ENCODE measurements at regions not wholly inside any gene's neighbourhood (a gene's known extent, or its start where the extent isn't known, plus 50 kb on each side); places are given as distances from the start of the nearest gene placed in this dataset.

DNA sequence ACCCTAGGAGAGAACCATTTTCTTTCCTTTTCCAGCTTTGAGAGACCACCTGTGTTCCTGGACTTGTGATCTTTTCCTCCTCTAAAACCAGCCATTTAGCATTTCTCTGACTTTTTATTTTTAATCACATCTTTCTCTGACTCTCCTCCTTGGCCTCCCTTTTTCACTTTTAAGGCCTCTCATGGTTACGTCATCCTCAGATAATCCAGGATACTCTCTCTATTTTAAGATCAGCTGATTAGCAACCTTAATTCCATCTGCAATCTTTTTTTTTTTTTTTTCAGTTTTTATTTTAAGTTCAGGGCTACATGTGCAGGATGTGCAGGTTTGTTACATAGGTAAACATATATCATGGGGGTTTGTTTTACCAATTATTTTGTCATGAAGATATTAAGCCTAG, 54.0 kb downstream of the RFPL4B start:
- TF ChIP-seq, protein P1, sequence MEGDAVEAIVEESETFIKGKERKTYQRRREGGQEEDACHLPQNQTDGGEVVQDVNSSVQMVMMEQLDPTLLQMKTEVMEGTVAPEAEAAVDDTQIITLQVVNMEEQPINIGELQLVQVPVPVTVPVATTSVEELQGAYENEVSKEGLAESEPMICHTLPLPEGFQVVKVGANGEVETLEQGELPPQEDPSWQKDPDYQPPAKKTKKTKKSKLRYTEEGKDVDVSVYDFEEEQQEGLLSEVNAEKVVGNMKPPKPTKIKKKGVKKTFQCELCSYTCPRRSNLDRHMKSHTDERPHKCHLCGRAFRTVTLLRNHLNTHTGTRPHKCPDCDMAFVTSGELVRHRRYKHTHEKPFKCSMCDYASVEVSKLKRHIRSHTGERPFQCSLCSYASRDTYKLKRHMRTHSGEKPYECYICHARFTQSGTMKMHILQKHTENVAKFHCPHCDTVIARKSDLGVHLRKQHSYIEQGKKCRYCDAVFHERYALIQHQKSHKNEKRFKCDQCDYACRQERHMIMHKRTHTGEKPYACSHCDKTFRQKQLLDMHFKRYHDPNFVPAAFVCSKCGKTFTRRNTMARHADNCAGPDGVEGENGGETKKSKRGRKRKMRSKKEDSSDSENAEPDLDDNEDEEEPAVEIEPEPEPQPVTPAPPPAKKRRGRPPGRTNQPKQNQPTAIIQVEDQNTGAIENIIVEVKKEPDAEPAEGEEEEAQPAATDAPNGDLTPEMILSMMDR (IDR thresholded peaks at IDR 0.05; ENCODE audit: low read length): no peak
- no peak for TF ChIP-seq EZH2 (IDR thresholded peaks at IDR 0.05; ENCODE audit: borderline replicate concordance, low read length)
